Hematopoietic multipotent progenitor cell treated with erythropoietin and hydrocortisone succinate and interleukin-3 and kit ligand, for 4 days (in vitro differentiated cells): ENCODE measurements at regions not wholly inside any gene's neighbourhood (a gene's known extent, or its start where the extent isn't known, plus 50 kb on each side); places are given as distances from the start of the nearest gene placed in this dataset.

Source experiments
- DNase-seq: peaks from one replicate; pipeline ENCODE4 v3.0.0-alpha.2; 2015

DNA sequence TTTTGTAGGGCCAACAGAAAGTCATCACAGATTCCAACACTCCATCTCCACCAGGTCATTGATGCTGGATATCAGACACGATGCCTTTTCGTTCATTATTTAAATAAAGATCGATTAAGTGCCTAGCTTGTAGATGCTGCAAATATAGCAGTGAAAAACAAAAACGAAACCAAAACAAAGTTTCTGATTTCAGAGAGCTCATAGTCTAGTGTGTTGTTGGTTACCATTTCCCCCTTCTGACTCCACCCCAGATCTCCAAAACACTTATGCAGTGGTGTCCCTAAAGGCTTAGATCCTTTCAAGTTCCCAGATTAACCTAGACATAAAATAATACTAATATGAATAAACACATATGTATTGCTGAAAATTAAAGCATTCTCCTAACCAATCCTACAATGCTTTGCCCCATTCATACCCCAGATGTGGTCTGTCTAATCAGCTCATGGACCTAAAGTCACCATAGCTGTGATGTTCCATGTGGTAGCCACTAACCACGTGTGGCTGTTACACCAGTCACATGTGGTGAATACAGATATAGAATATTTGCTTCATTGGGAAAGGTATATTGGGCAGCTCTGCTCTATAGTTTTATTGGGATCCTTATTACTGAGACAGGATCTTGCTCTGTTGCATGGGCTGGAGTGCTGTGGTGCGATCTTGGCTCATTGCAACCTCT, 787.2 kb downstream of the TDRD15 start:
- no peak for DNase-seq

DNA sequence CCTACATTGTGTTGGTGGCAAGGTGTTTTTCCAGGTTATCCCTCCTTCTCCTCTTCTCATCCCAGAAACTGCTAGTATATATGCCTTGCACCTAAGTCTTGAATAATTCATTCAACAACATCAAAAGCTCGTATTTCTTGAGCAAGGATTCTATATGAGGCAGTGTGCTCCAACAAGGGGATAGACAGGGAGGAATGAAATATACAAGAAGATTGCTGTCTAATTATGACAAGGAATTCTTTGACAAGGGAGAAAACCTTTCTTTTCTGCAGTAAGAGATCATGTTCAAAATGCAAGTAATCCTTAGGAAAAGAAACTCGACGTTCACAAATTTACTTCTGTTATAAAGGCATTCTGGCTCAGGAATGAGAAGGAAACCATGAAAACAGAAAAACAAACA, 788.6 kb downstream of the TDRD15 start:
- no peak for DNase-seq

DNA sequence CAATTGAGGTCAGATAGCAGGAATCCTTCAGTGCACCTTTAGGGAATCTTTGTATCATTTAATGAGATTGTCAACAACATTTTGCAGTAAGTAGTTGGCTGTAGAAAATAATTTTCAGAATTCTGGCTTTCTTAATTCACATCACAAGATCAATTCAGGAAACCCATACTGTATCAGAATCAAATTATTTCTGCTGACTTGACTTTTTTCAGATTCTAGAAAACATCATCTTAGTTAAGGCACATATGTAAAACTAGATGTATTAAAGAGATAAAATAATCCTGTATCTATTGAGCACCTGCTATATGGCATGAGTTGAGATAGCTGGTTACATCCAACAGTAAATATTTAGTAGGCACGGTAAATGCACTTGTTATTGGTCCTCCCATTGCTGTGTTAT, 791.4 kb downstream of the TDRD15 start:
- no peak for DNase-seq

DNA sequence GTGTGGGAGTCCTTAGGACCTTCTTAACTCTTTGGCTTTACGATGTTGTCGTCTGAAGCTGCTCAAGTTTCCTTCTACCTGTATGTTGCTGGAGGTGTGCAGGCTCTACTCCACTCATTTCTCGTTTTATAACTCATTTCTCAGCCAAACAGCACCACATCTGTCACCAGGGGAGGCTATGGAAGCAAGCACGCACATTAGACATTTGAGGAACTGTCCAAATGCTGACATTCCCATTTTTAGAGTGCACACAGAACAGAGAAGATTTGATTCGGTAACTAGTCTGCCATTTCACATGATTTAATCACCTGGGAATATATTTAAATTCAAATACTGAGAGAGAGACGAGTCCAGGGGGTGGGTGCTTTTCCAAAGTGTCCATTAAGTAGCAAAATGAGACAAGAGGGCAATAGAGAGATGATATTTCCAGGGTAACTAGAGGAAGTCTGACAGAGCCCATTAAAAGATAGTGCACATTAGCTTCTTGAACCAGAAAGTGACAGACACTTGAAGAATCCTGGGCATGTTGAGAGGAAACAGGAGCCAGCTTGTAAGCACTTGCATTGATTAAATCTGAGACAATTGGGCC, 793.3 kb downstream of the TDRD15 start:
- DNase-seq, result no peak

DNA sequence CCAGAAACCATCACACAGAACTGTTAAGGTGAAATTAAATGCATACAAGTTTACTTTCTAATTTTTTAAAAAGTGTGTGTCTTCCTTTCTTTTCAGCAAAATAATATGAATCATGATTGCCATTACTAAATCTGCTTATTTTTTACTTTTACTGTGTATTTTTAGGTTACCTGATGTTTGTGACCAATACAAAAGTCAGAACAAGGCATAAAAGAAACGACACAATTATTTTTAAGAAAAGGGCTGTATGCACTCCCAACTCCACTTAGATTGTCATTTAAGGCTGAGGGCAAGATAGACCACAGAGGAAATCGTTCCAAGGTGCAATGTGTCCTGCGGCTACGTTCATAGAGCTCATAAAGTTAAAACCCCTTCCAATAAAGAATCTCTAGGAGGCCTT, 797.0 kb downstream of the TDRD15 start:
- no peak for DNase-seq

DNA sequence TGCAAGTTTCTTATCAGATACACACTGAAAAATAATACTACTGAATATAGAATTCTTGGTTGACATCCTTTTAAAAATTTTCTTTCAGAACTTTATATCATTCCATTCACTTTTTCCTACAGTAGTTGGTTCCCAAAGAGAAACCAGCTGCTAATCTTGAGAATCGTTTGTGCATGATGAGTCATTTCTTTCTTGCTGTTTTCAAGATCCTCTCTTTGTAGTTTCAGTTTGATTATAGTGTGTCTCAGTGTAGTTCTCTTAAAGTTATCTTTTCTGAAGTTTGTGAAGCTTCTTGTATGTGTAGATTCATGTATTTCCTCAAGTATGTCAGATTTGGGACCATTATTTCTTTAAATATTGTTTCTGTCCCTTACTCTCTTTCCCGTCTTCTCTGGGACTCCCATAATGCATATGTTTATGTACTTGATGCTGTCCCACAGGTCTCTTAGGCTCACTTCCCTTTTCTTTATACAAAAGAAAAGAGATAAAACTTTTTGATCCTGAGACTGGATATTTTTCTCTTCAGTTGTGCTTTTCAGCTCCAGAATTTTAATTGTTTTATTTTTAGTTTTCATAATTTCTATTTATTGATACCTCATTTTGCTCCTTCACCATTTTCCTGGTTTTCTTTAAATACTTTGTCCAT, 801.0 kb downstream of the TDRD15 start:
- no peak for DNase-seq

DNA sequence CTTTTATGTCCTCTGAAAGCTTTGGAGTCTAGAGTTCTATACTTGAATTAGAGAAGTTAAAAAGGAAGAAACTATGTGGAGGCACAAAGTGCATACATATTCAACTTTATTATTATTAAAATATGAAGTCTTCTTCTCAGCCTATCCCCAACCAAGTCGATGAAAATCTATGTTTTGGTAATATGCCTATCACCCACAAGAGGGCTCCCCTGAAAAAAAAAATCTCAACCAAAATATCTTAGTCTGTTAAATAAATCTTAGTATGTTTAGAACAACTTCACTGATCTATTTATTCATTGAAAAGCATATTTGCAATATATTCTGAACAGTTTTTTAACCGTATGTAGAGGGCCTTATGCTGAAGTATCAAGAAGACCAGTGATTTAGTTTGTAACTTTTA, 804.5 kb downstream of the TDRD15 start:
- no peak for DNase-seq

DNA sequence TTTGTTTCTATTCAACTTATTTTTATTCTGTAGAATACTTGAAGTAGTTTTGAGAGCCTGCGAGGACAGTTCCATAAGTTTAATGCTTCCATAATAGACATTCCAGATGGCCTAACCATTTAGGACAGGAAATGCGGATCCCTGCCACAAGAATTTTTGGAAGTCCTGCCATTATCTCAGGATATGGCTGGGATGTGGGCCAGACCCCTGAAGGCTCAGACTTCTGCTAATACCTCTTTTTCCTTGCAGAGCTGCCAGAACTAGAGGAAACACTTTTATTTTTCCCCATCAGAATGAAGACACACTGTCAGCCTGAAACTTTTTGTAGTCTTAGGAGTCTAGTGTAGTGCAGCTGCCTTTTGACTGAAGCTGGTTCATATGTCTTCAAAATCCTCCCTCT, 806.5 kb downstream of the TDRD15 start:
- DNase-seq, result no peak

DNA sequence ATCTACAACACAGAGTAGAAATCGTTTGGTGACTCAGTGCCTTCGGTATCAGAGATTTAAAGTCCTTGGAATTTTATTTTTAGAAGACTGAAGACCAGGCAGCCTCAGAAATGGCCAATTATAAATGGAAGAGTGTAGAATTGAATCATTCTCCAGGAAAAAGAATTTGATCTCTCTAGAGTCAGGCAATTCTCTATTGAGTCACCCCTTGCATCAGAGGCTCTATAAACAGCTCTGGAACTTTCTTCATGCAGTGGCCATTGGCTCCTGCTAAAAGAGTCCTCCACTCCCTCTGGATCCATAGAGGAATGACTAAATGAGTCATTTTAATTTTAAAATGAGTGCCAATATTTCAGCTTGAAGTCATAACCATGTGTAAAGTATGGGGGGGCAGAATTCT, 816.2 kb downstream of the TDRD15 start:
- no peak for DNase-seq

DNA sequence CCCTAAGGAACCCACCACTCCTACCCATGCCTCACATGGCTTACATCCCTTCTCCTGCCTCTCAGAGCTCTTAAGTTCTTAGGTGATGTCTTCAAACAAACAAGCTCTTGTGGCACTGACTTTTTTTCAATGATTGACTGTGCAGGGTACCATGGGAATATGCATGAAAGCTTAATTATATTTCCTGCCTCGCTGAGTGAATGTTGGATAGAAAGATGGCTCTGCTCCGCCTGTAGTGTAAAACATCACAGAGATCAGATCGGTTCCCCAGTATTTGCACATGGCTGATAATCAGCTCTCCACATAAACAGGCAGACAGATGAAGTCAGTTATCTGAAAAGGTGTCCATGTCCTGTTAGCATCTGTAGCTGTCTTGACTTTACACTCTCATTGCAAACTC, 820.8 kb downstream of the TDRD15 start:
- DNase-seq, result no peak

DNA sequence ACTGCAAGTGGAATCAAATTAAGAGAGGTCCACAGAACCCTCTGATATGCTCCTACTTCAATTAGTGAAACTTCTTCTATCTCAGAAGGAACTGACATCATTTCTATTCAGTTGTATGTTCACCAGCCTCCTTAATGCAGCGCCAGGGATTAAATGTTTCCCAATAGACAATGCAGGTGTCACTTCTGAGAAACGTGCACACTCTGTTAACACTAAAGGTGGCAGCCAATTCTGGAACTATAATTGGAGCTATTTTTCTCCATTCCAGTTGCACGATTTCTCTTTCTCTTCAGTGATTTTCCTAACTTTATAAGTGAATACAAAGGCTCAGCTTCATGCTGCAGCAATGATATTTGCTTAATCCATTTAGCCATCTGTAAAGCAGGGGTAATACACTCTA, 821.9 kb downstream of the TDRD15 start:
- DNase-seq, result no peak

DNA sequence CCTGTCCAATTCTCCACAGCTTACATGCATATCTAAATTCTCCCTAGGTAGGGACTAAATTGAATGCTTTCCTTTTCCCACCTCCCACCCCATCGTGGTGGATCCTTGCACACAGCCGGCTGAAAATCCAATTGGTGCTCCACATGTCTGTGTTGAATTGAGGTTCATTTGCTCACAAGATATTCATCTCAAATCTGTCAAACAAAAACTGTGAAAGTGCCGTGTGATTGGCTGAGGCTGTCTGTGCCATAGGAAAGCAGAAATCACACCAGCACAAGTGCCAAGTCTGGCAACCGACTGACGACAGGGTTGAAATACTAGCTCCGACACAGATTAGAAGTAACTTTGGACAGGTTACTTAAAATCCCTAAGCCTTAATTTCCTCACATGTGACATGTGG, 823.3 kb downstream of the TDRD15 start:
- DNase-seq, result no peak

DNA sequence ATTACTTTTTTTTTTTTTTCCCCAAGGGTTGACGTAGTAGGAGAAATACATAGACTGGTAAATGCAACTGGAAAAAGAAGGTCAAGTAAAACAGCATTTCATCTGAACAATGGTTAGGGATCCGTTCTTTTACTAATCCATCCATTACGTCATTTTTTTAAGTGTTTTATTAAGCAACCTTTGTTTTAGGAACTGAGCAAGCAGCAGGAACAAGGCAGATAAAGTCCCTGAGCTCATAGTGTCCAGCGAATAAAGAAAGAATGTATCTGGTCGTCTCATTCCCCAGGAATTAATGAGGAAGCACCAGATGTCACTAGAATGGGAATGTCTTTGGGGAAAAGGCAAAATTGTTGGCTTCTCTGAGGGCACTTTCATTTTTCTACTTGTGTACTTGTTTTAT, 842.4 kb downstream of the TDRD15 start:
- no peak for DNase-seq

DNA sequence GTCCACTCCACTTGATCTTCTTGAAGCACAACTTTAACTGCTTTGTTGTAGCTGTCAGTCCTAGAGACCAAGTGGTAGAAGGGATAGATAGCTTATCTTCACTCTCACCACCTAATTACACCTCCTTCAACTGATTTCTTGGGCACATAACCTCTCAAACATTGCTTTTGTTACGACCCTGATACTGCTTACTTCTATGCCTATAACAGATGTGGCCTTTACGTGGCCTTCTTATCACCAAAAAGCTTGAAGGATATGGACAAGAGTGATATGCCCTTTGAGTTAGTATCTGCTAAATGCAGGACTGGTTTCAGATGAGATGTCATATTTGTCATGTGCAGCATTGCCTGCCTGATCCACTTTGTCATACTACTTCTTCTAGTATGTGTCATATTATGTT, 847.2 kb downstream of the TDRD15 start:
- no peak for DNase-seq

DNA sequence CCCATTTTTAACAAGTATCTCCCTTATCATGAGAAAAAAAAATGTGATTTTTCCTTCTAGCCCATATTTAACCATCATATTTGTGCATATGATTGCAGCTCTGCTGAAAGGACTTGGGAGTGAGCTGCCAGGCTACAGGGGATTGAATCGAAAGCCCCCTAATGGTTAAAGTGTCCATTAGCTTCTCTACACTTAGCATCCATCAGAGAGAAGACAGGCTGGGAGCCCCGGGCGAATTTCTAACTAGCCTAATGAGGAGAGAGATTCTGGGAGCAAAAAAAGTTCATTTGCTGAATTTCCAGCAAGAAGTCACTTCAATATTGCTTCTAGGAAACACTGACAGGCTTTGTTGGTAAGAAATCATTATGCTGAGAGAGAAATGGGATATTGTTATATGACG, 848.8 kb downstream of the TDRD15 start:
- DNase-seq, result no peak

DNA sequence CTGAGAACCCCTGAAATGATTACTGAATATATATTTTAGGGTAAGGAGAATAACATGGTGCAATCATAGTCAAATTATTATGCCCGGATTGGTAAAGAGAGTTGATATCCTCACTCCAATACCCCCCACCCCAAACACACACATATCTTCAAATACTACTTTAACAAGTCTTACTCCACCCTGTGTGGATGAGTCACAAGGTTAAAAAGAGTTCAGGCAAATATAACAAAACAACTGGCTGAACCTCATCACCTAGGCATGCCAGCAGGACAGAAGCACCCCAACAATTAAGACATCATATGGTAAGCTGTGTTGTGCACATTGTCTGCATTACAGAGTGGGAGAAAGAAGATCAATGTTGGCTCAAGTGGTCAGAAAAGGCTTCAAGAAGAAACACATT, 857.4 kb downstream of the TDRD15 start:
- DNase-seq, result no peak

DNA sequence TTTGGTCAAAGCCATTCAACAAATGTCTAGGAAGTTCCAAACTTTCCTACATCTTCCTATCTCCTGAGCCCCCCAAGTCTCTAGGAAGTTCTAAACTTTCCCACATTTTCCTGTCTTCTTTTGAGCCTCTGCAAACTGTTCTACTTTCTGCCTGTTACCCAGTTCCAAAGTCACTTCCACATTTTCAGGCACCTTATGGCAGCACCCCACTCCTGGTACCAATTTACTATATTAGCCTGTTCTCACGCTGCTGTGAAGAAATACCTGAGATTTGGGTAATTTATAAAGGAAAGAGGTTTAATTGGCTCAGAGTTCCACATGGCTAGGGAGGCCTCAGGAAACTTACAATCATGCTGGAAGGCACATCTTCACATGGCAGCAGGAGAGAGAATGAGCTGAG, 869.2 kb downstream of the TDRD15 start:
- no peak for DNase-seq

DNA sequence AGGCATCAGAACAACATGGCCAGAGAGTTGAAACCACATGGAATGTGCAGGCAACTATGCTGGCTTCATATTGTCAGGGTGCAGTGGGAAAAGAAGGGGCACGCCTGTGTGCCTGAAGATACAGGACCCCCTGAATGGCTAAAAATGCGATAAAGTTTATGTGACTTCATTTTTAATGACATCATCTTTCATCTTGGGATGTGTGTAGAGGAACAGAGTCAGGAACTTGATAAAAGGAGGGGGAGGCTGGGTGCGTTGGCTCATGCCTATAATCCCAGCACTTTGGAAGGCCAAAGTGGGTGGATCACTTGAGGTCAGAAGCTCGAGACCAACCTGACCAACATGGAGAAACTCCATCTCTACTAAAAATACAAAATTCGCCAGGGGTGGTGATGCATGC, 872.6 kb downstream of the TDRD15 start:
- DNase-seq, result no peak

DNA sequence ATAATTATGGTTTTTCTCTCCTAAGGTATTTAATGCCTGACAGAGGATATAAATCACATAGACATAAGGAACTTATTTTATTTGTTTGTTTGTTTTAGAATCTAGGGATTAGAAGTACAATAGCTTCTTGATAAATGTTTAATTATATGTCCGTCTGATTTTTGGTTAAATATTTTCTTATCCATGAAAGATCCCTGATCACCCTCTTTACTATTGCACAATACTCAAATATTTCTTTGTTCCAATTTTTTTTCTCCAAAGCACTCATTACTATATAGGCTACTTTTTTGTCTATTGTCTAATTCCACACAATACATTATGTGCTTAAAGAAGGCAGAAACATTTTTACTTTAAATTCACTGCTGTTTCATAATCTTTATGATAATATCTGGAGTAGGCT, 875.8 kb downstream of the TDRD15 start:
- no peak for DNase-seq

DNA sequence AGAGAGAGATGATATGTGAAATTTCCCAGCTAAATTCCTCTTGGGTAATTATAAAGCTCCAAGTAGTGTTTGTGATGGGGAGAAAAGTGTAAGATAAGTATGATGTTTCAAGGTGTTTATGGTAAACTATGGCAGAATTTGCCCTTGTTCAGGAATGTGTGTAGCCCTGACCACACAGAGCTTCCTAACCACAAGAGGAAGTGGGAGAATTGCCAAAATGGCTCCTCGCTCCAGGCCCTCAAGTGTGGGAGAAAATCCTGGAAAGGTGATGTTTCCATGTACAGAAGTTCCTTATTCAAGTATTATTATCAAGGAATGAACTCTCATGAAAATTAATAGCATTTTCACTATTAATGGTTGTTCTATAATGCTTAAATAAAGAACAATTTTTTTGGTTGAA, 878.3 kb downstream of the TDRD15 start:
- no peak for DNase-seq

DNA sequence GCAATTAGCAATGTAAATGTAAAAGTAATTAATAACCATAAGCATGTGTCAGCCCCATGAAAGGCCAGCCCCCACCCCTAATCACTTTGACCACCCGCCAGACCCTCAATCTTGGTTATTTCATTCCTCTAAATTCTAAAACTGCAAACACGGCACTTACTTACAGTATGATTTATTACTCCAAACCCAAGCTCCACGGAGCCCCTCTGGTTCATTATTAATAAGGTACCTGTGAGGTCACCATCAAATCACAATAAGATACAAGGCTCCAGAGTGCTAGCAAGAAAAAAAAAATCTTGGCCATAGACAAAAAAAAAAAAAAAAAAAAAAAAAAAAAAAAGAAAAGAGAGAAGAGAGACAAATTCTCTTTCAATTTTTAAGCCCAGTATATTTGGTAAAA, 879.5 kb downstream of the TDRD15 start:
- no peak for DNase-seq

DNA sequence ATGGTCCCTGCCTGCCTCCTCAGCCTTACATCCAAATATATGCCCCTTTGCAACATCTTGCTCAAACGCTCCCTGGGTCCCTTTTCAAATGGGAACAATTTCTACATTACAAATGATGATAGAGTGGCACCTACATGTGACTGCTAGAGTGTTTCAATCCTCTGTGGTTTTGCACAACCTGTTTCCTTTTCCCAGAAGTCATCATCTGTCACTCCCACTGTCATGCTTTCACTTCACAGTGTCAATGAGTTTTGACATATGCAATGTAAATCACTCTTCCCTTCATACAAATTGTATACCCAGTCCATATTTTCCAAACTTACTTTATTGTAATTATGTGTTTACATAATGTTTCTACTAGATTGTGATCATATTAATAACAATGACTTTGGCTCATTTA, 887.3 kb downstream of the TDRD15 start:
- no peak for DNase-seq

DNA sequence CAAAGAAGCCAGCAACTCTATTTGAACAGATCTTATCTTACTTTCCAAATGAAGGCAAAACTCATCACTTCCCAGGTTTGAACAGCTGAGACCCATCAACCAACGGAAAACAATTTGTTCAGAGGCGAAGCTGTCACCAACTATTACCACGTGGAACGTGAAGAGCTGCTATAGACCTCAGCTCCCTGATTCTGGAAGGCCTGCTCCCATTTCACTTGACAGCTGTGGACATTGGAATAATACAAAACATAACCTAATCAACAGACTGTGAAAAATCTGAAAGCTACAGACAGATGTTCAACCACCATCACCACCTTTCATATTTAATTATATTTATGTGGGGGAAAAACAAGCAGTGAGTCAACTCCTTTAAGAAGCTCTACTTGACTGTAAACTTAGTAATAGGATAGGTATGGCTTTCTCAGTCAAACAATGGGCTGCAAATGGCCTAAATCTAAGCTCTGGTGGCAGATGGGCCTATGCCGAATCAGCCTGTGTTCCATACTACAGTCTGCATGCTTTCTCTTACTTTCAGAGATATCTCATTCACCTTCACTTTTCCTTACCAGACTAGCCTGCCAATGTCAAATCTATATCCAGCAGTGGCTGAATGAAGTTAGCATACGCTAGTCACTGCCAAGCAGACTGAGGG, 896.4 kb downstream of the TDRD15 start:
- DNase-seq, result no peak

DNA sequence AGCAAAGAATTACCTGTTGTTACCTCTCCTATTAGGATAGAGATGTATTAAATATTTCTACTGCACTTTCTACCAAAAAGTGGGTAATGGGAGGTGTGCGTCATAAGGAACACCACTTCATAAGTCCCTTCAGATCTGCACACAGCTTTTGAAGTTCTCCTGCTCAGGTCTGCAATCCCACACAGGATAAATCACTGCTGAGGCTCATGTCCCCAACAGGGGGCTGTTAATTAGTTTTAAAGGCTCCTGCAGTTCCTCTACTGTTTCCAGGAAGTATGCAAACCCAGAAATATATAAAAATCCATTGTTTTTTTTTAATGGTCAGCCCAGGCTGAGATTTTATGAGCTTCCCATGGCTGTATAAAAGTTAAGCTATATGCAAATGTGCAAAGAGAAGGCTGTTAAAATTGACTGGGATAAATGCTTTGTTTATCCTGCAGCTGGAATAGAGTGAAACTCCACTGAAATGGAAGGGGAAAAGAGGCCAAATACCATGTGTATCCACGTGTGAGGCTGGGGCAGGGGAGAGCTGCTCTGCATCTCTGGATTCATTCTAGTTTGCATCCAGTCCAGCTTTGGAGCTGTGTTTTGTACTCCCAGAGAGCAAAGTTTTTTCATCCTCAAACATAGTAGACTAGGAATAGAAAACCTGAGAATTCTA, 903.7 kb downstream of the TDRD15 start:
- DNase-seq, result no peak
